BJ (cell line): ENCODE measurements at regions not wholly inside any gene's neighbourhood (a gene's known extent, or its start where the extent isn't known, plus 50 kb on each side); places are given as distances from the start of the nearest gene placed in this dataset.

Experiments
- CTCF ChIA-PET: fragments of 350-600 bp; formaldehyde crosslinking; extraction: SDS; loops from one replicate; lab custom pipeline; 2021; ENCODE audit warnings: antibody characterized with exemption, inconsistent platforms; lab: Yijun Ruan, JAX
- POLR2A ChIA-PET: fragments of 300-600 bp; sonication (Branson Sonifier 250); formaldehyde crosslinking; extraction: SDS; loops from one replicate; lab custom pipeline; 2021; ENCODE audit warnings: antibody characterized with exemption; lab: Charles Lee
- DNase-seq: peaks from one replicate; pipeline ENCODE4 v3.0.0-alpha.2; 2011; ENCODE audit warnings: low read depth
- H3K27me3 ChIP-seq: 2 replicates; pipeline ENCODE4 v1.6.0; 2011; ENCODE audit warnings: low read length; ENCODE audit not compliant: control insufficient read depth, insufficient read depth
- H3K36me3 ChIP-seq: 2 replicates; pipeline ENCODE4 v1.5.1; 2011; ENCODE audit warnings: low read length; ENCODE audit not compliant: control insufficient read depth, insufficient read depth
- H3K4me3 ChIP-seq: 2 replicates; pipeline ENCODE4 v1.5.1; 2011; ENCODE audit warnings: low read depth, mild to moderate bottlenecking, control low read depth, low read length
- CTCF ChIP-seq: IDR thresholded peaks from 2 replicates; pipeline ENCODE4 v1.5.1; 2011; ENCODE audit warnings: low read depth, mild to moderate bottlenecking, control low read depth, inconsistent platforms, low read length, moderate library complexity; ENCODE audit not compliant: insufficient read depth

- Histone ChIP-seq H3K36me3 (no peaks in the 10 kb centered on the region), H3K27me3 (peaks cover 15% of the 10 kb centered on the region), H3K4me3 (no peak overlapping the region)
- no peak for TF ChIP-seq CTCF
- no peak for DNase-seq
- CTCF ChIA-PET: no interaction called here
- POLR2A ChIA-PET: no interaction called here
Observed at GRCh38 chr18:46343931-46344372, 239.8 kb downstream of the HAUS1 start.

- CTCF ChIA-PET: interaction anchor here (1.1 kb wide), 1 partner anchor 64 kb away, joined by 4 read pairs; no protein-coding TSS in a partner anchor
- Histone ChIP-seq H3K36me3 (no peaks in the 10 kb centered on the region), H3K27me3 (peaks cover 13% of the 10 kb centered on the region), H3K4me3 (no peak overlapping the region)
- DNase-seq: no peak
- no peak for TF ChIP-seq CTCF
- POLR2A ChIA-PET: no interaction called here
Observed at GRCh38 chr18:46344416-46345180, 240.4 kb downstream of the HAUS1 start.

GRCh38 chr18:46345181-46345465 is 240.9 kb downstream of the HAUS1 start:
- no peaks in the 10 kb centered on the region for H3K36me3 ChIP-seq
- peaks cover 12% of the 10 kb centered on the region for H3K27me3 ChIP-seq
- TF ChIP-seq CTCF: no peak
- ChIA-PET POLR2A (no interaction called here), CTCF (interaction anchor here (1.1 kb wide), 1 partner anchor 64 kb away, joined by 4 read pairs; no protein-coding TSS in a partner anchor)
- DNase-seq: no peak
- H3K4me3 ChIP-seq: no peak overlapping the region

- no peak for TF ChIP-seq CTCF
- ChIA-PET CTCF (no interaction called here), POLR2A (no interaction called here)
- no peak for DNase-seq
- Histone ChIP-seq H3K27me3 (peaks cover 10% of the 10 kb centered on the region), H3K36me3 (no peaks in the 10 kb centered on the region), H3K4me3 (no peak overlapping the region)
Observed at GRCh38 chr18:46346213-46346612, 242.0 kb downstream of the HAUS1 start.

- Histone ChIP-seq H3K27me3 (peaks cover 6% of the 10 kb centered on the region), H3K36me3 (no peaks in the 10 kb centered on the region), H3K4me3 (no peak overlapping the region)
- TF ChIP-seq CTCF: no peak
- POLR2A ChIA-PET: no interaction called here
- CTCF ChIA-PET: no interaction called here
- DNase-seq: no peak
Observed at GRCh38 chr18:46346896-46347630, 242.9 kb downstream of the HAUS1 start.
